H9 (cell line): ENCODE measurements at regions not wholly inside any gene's neighbourhood (a gene's known extent, or its start where the extent isn't known, plus 50 kb on each side); places are given as distances from the start of the nearest gene placed in this dataset.

Experiments
- DNase-seq: peaks from one replicate; pipeline ENCODE4 v3.0.0-alpha.2; 2017
- H2AFZ ChIP-seq: one replicate; pipeline ENCODE4 v1.6.1; 2013; ENCODE audit warnings: mild to moderate bottlenecking, low read length, control low read depth, moderate library complexity
- H2AK5ac ChIP-seq: 2 replicates; pipeline ENCODE4 v1.6.1; 2013; ENCODE audit warnings: low read length, control low read depth, mixed read lengths; ENCODE audit not compliant: insufficient read length
- H2BK120ac ChIP-seq: one replicate; pipeline ENCODE4 v1.6.1; 2013; ENCODE audit warnings: low read depth, mild to moderate bottlenecking, low read length, control low read depth, inconsistent platforms; ENCODE audit not compliant: poor library complexity, severe bottlenecking
- H2BK12ac ChIP-seq: 2 replicates; pipeline ENCODE4 v1.6.1; 2013; ENCODE audit warnings: low read length, control low read depth, mixed read lengths, low read depth; ENCODE audit not compliant: insufficient read length
- H2BK15ac ChIP-seq: 2 replicates; pipeline ENCODE4 v1.6.1; 2013; ENCODE audit warnings: low read depth, low read length, control low read depth
- H2BK20ac ChIP-seq: one replicate; pipeline ENCODE4 v1.6.1; 2013; ENCODE audit warnings: low read depth, mild to moderate bottlenecking, low read length, control low read depth, inconsistent platforms; ENCODE audit not compliant: poor library complexity, severe bottlenecking
- H2BK5ac ChIP-seq: 2 replicates; pipeline ENCODE4 v1.6.1; 2013; ENCODE audit warnings: low read length, control low read depth, mixed read lengths; ENCODE audit not compliant: insufficient read length
- H3K14ac ChIP-seq: 2 replicates; pipeline ENCODE4 v1.6.1; 2013; ENCODE audit warnings: low read length, control low read depth; ENCODE audit not compliant: insufficient read depth
- H3K18ac ChIP-seq: 2 replicates; pipeline ENCODE4 v1.6.1; 2013; ENCODE audit warnings: low read depth, mild to moderate bottlenecking, mixed read lengths, low read length, control low read depth; ENCODE audit not compliant: insufficient read length
- H3K23ac ChIP-seq: 2 replicates; pipeline ENCODE4 v1.6.1; 2013; ENCODE audit warnings: low read length, control low read depth, mixed read lengths, low read depth; ENCODE audit not compliant: insufficient read length
- H3K23me2 ChIP-seq: 2 replicates; pipeline ENCODE4 v1.6.1; 2013; ENCODE audit warnings: low read depth, mild to moderate bottlenecking, mixed read lengths, low read length, control low read depth; ENCODE audit not compliant: insufficient read length, poor library complexity, severe bottlenecking
- H3K27ac ChIP-seq: 2 replicates; pipeline ENCODE4 v1.5.1; 2013; ENCODE audit warnings: low read length, control low read depth, mixed read lengths, low read depth; ENCODE audit not compliant: insufficient read length
- H3K27me3 ChIP-seq: 2 replicates; pipeline ENCODE4 v1.6.1; 2013; ENCODE audit warnings: low read length, control low read depth, inconsistent platforms; ENCODE audit not compliant: insufficient read depth
- H3K4ac ChIP-seq: 2 replicates; pipeline ENCODE4 v1.6.1; 2013; ENCODE audit warnings: low read depth, mild to moderate bottlenecking, control low read depth, inconsistent platforms, low read length, moderate library complexity
- H3K4me1 ChIP-seq: 2 replicates; pipeline ENCODE4 v1.6.1; 2013; ENCODE audit warnings: low read length, control low read depth, inconsistent platforms; ENCODE audit not compliant: insufficient read depth
- H3K4me2 ChIP-seq: 2 replicates; pipeline ENCODE4 v1.6.1; 2013; ENCODE audit warnings: low read length, control low read depth, mixed read lengths; ENCODE audit not compliant: insufficient read length, insufficient read depth
- H3K56ac ChIP-seq: 2 replicates; pipeline ENCODE4 v1.6.1; 2013; ENCODE audit warnings: low read depth, mild to moderate bottlenecking, mixed read lengths, low read length, control low read depth; ENCODE audit not compliant: insufficient read length
- H3K79me1 ChIP-seq: 2 replicates; pipeline ENCODE4 v1.6.1; 2013; ENCODE audit warnings: low read depth, mild to moderate bottlenecking, moderate library complexity, low read length, control low read depth, inconsistent platforms; ENCODE audit not compliant: insufficient read depth, poor library complexity, severe bottlenecking
- H3K79me2 ChIP-seq: 2 replicates; pipeline ENCODE4 v1.6.1; 2013; ENCODE audit warnings: low read length, control low read depth, inconsistent platforms; ENCODE audit not compliant: insufficient read depth
- H3K9ac ChIP-seq: 2 replicates; pipeline ENCODE4 v1.6.1; 2013; ENCODE audit warnings: low read length, control low read depth, mixed read lengths; ENCODE audit not compliant: insufficient read length; ENCODE audit errors: extremely low read depth
- H3K9me3 ChIP-seq: one replicate; pipeline ENCODE4 v1.6.1; 2013; ENCODE audit warnings: low read depth, low read length, inconsistent platforms; ENCODE audit not compliant: control insufficient read depth
- H3T11ph ChIP-seq: one replicate; pipeline ENCODE4 v1.6.1; 2013; ENCODE audit warnings: mild to moderate bottlenecking, low read length, control low read depth, inconsistent platforms
- H4K20me1 ChIP-seq: one replicate; pipeline ENCODE4 v1.6.1; 2013; ENCODE audit not compliant: control insufficient read depth, insufficient read length, insufficient read depth
- H4K5ac ChIP-seq: 2 replicates; pipeline ENCODE4 v1.6.1; 2013; ENCODE audit warnings: low read depth, mild to moderate bottlenecking, mixed read lengths, low read length, control low read depth; ENCODE audit not compliant: insufficient read length
- H4K8ac ChIP-seq: replicated peaks from 2 replicates; pipeline ENCODE4 v1.6.1; 2013; ENCODE audit warnings: low read length, control low read depth, mixed read lengths, low read depth; ENCODE audit not compliant: insufficient read length
- H4K91ac ChIP-seq: 2 replicates; pipeline ENCODE4 v1.6.1; 2013; ENCODE audit warnings: low read depth, mild to moderate bottlenecking, moderate library complexity, mixed read lengths, low read length, control low read depth; ENCODE audit not compliant: insufficient read length
- H3K27ac Mint-ChIP-seq, 3 experiments: 2 replicates in 2 of 3; 3 replicates in 1 of 3; pipeline ENCODE4 v1.8.0; 2020 to 2021; ENCODE audit warnings: mixed read lengths in 3 of 3, mild to moderate bottlenecking in 1 of 3, moderate library complexity in 1 of 3
- H3K27me3 Mint-ChIP-seq: 2 replicates; pipeline ENCODE4 v1.8.0; 2021; ENCODE audit warnings: low read depth, mild to moderate bottlenecking, moderate library complexity, mixed read lengths
- H3K36me3 Mint-ChIP-seq, 3 experiments: 2 replicates in 2 of 3; 3 replicates in 1 of 3; pipeline ENCODE4 v1.8.0; 2020 to 2021; ENCODE audit warnings: low read depth in 3 of 3, mixed read lengths in 3 of 3; ENCODE audit not compliant: insufficient read depth in 1 of 3
- H3K4me1 Mint-ChIP-seq, 2 experiments: 2 replicates each; pipeline ENCODE4 v1.8.0; 2020; ENCODE audit warnings: mixed read lengths in 2 of 2
- H3K4me3 Mint-ChIP-seq, 2 experiments: 2 replicates in 1 of 2; 3 replicates in 1 of 2; pipeline ENCODE4 v1.8.0; 2020 to 2021; ENCODE audit warnings: mild to moderate bottlenecking in 2 of 2, mixed read lengths in 2 of 2, moderate library complexity in 1 of 2
- H3K9me3 Mint-ChIP-seq, 2 experiments: 2 replicates in 1 of 2; 3 replicates in 1 of 2; pipeline ENCODE4 v1.8.0; 2020; ENCODE audit warnings: mild to moderate bottlenecking in 2 of 2, mixed read lengths in 2 of 2, moderate library complexity in 1 of 2
- CTCF ChIP-seq: fragments of 200-600 bp; sonication (generic); conservative IDR thresholded peaks from 3 replicates; pipeline ENCODE4 v1.8.0; 2021; ENCODE audit warnings: antibody characterized with exemption, mild to moderate bottlenecking
- WGBS: extraction: QIAGEN DNeasy Blood & Tissue Kit; methylation state at CpG from one replicate; pipeline ENCODE4 v1.1.7; 2013; ENCODE audit warnings: missing lambda C conversion rate, low lambda C conversion rate, mixed read lengths; ENCODE audit not compliant: insufficient read length; ENCODE audit errors: extremely low coverage; 5-methylcytosine and 5-hydroxymethylcytosine counted together

GRCh38 chr5:167412556-167412955 lies 878.9 kb upstream of the WWC1 start:
- H3K36me3 Mint-ChIP-seq: no peaks in the 10 kb centered on the region
- H4K5ac ChIP-seq: no peak overlapping the region

More at GRCh38 chr5:167412556-167412955, 878.9 kb upstream of the WWC1 start:
- Histone ChIP-seq H3K23me2 (no peaks in the 10 kb centered on the region), H3K4ac (no peak overlapping the region), H2BK12ac (no peak overlapping the region), H4K91ac (no peak overlapping the region), H2BK15ac (no peak overlapping the region), H2BK20ac (no peak overlapping the region), H3K14ac (no peak overlapping the region), H3K27ac (no peak overlapping the region), H4K8ac (no peak overlapping the region), H2BK120ac (no peak overlapping the region), H2AFZ (no peak overlapping the region), H2AK5ac (no peak overlapping the region), H3K9ac (no peak overlapping the region), H3K56ac (no peak overlapping the region), H3K18ac (no peak overlapping the region), H2BK5ac (no peak overlapping the region), H3K4me2 (no peak overlapping the region), H3K9me3 (no peaks in the 10 kb centered on the region), H3K79me2 (no peaks in the 10 kb centered on the region), H3T11ph (no peak overlapping the region), H3K79me1 (no peaks in the 10 kb centered on the region), H3K27me3 (no peaks in the 10 kb centered on the region), H3K23ac (no peak overlapping the region), H4K20me1 (no peaks in the 10 kb centered on the region), H3K4me1 (no peaks in the 10 kb centered on the region)
- H3K27ac Mint-ChIP-seq: no peak overlapping the region
- H3K4me1 Mint-ChIP-seq: peaks cover 20 to 21% of the 10 kb centered on the region in 2 experiments
- no peaks in the 10 kb centered on the region for H3K27me3 Mint-ChIP-seq
- H3K4me3 Mint-ChIP-seq: no peak overlapping the region
- no CpG with 5 or more reads among the region's 1 CpG for WGBS
- TF ChIP-seq CTCF: no peak
- no peak for DNase-seq
- no peaks in the 10 kb centered on the region for H3K9me3 Mint-ChIP-seq
